ENCODE measurements at regions not wholly inside any gene's neighbourhood (a gene's known extent, or its start where the extent isn't known, plus 50 kb on each side); places are given as distances from the start of the nearest gene placed in this dataset.
"Not testable (repeated sequence)": the region's sequence is repeated elsewhere in the genome, so short reads cannot be mapped to it uniquely, and the experiment has no call there.

GRCh38 chr11:114953039-114953438 lies 274.7 kb downstream of the NXPE2 start:
- DNase-seq = no peak

- no peak for DNase-seq
These were observed 277.6 kb downstream of the NXPE2 start for GRCh38 chr11:114955923-114956322.

GRCh38 chr11:114956566-114956965 lies 278.2 kb downstream of the NXPE2 start:
- DNase-seq = no peak

GRCh38 chr11:114959953-114960505 lies 281.7 kb downstream of the NXPE2 start:
- no peak for DNase-seq

GRCh38 chr11:114960819-114961218 lies 282.5 kb downstream of the NXPE2 start:
- DNase-seq = not testable (repeated sequence)

- DNase-seq = no peak
These were observed 286.4 kb downstream of the NXPE2 start for GRCh38 chr11:114964676-114965214.

GRCh38 chr11:114970927-114971645 lies 292.8 kb downstream of the NXPE2 start:
- DNase-seq = no peak

GRCh38 chr11:114972105-114972504 lies 293.8 kb downstream of the NXPE2 start:
- no peak for DNase-seq

GRCh38 chr11:114977651-114978050 lies 299.3 kb downstream of the NXPE2 start:
- no peak for DNase-seq

GRCh38 chr11:114982141-114982540 lies 303.8 kb downstream of the NXPE2 start:
- no peak for DNase-seq

- no peak for DNase-seq
These were observed 306.4 kb downstream of the NXPE2 start for GRCh38 chr11:114984611-114985163.

GRCh38 chr11:114986365-114986764 lies 308.0 kb downstream of the NXPE2 start:
- DNase-seq = no peak

- no peak for DNase-seq
These were observed 308.9 kb downstream of the NXPE2 start for GRCh38 chr11:114987186-114987760.

- no peak for DNase-seq
These were observed 310.3 kb downstream of the NXPE2 start for GRCh38 chr11:114988644-114989043.

GRCh38 chr11:114989536-114989935 lies 311.2 kb downstream of the NXPE2 start:
- no peak for DNase-seq

GRCh38 chr11:115005663-115006062 lies 327.3 kb downstream of the NXPE2 start:
- DNase-seq = no peak

GRCh38 chr11:115007851-115008250 lies 329.5 kb downstream of the NXPE2 start:
- DNase-seq = no peak

GRCh38 chr11:115008799-115009198 lies 330.5 kb downstream of the NXPE2 start:
- no peak for DNase-seq

- DNase-seq = no peak
These were observed 339.2 kb downstream of the NXPE2 start for GRCh38 chr11:115017529-115017928.

GRCh38 chr11:115030166-115030565 lies 351.8 kb downstream of the NXPE2 start:
- DNase-seq = no peak

- no peak for DNase-seq
These were observed 358.3 kb downstream of the NXPE2 start for GRCh38 chr11:115036406-115037180.

GRCh38 chr11:115042002-115042401 lies 363.7 kb downstream of the NXPE2 start:
- no peak for DNase-seq

GRCh38 chr11:115047631-115048030 lies 369.3 kb downstream of the NXPE2 start:
- DNase-seq = no peak
